DOHH2 (cell line): ENCODE measurements at regions not wholly inside any gene's neighbourhood (a gene's known extent, or its start where the extent isn't known, plus 50 kb on each side); places are given as distances from the start of the nearest gene placed in this dataset.

Experiments
- CTCF ChIP-seq: fragments of 200-600 bp; sonication (generic); IDR thresholded peaks from one replicate; pipeline ENCODE4 v1.5.1; 2014; ENCODE audit warnings: antibody characterized with exemption, mild to moderate bottlenecking, low read depth, low read length; ENCODE audit not compliant: poor library complexity, severe bottlenecking
- EZH2phosphoT487 ChIP-seq: fragments of 200-600 bp; sonication (generic); IDR thresholded peaks from 2 replicates; pipeline ENCODE4 v1.6.1; 2017; ENCODE audit warnings: borderline replicate concordance, mild to moderate bottlenecking, antibody characterized with exemption, low read length, moderate library complexity, mixed read lengths

DNA sequence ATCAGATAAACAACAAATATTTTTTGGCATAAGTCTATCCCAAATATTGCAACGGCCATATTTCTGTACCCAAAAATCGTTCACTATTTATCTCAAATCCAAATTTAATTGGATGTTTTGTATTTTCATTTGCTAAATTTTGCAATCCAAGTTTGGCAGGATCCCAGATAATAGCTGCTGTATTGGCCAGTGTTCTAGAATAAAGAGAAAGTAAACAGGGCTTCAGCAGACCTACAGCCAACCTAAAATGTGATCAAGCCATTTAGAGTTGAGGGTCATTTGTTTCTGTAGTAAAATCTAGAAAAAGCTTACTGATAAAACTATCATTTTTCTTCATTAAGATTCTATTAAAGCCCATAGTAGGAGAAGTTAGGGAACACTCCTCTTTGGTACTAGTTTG lies 506.6 kb upstream of the PTBP2 start:
- no peak for TF ChIP-seq CTCF
- no peak for TF ChIP-seq EZH2phosphoT487
